Progenitor cell of endocrine pancreas (in vitro differentiated cells): ENCODE measurements at regions not wholly inside any gene's neighbourhood (a gene's known extent, or its start where the extent isn't known, plus 50 kb on each side); places are given as distances from the start of the nearest gene placed in this dataset.

Experiments used
- DNase-seq: peaks from one replicate; pipeline ENCODE4 v3.0.0; 2021; ENCODE audit warnings: low spot score; ENCODE audit not compliant: unreplicated experiment
- H3K27ac Mint-ChIP-seq: 2 replicates; pipeline ENCODE4 v1.8.0; 2021; ENCODE audit warnings: mild to moderate bottlenecking, moderate library complexity, mixed read lengths
- H3K27me3 Mint-ChIP-seq: 2 replicates; pipeline ENCODE4 v1.8.0; 2021; ENCODE audit warnings: mixed read lengths
- H3K36me3 Mint-ChIP-seq: 2 replicates; pipeline ENCODE4 v1.8.0; 2022; ENCODE audit warnings: mixed read lengths; ENCODE audit not compliant: insufficient read depth
- H3K4me1 Mint-ChIP-seq: 2 replicates; pipeline ENCODE4 v1.8.0; 2021; ENCODE audit warnings: low read depth, mixed read lengths
- H3K4me3 Mint-ChIP-seq: 2 replicates; pipeline ENCODE4 v1.8.0; 2021; ENCODE audit warnings: low read depth, mild to moderate bottlenecking, moderate library complexity, mixed read lengths
- H3K9me3 Mint-ChIP-seq: 2 replicates; pipeline ENCODE4 v1.8.0; 2021; ENCODE audit warnings: low read depth, mixed read lengths
- CTCF ChIP-seq: fragments of 200-600 bp; sonication (generic); IDR thresholded peaks from one replicate; pipeline ENCODE4 v1.5.0; 2021; ENCODE audit warnings: antibody characterized with exemption, mild to moderate bottlenecking; ENCODE audit not compliant: unreplicated experiment

DNA sequence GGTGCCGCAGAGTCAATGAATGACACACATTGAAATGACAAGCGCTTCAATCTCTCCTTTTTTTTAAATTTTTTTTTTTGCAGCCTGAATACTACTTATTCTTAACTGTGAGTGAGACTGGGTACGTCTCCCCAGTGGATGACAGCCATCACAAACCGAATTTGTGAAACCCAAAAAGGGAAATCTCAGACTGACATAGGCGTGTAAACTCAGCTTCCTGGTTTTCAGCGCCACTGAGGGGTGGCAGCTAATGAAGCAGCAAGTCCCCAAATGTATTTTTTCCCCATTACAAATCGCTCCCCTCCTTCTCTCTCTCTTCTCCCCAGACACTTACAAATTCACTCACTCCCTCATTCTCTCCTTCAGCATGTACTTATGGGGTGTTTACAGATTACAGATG is 196.0 kb downstream of the MAF start:
- Mint-ChIP-seq H3K4me1 (no peaks in the 10 kb centered on the region), H3K36me3 (no peaks in the 10 kb centered on the region), H3K4me3 (no peak overlapping the region), H3K27me3 (peaks cover 5% of the 10 kb centered on the region), H3K27ac (no peak overlapping the region), H3K9me3 (no peaks in the 10 kb centered on the region)
- DNase-seq, result no peak
- TF ChIP-seq CTCF, result no peak

DNA sequence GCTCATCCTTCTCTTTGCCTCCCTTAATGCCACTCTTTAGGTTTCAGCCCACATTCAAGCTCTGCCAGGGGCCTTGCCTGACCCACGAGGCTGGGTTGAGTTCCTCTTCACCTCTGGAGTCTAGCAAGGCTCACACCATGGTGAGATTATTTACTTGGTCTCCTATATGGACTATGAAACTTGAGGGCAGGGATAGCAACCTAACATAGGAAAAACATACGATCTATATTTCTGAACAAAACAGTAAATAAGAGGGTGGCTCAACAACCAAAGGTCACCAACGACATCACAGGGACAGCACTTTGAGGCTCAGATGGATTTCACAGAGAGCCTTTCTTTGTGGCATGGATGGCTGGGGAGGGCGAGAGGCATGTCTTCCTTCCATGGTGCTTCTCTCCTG is 197.0 kb downstream of the MAF start:
- DNase-seq, result no peak
- H3K36me3 Mint-ChIP-seq, result no peaks in the 10 kb centered on the region
- no peak for TF ChIP-seq CTCF
- no peak overlapping the region for H3K4me3 Mint-ChIP-seq
- H3K9me3 Mint-ChIP-seq, result no peaks in the 10 kb centered on the region
- H3K27ac Mint-ChIP-seq, result no peak overlapping the region
- peaks cover 5% of the 10 kb centered on the region for H3K27me3 Mint-ChIP-seq
- H3K4me1 Mint-ChIP-seq, result no peaks in the 10 kb centered on the region

DNA sequence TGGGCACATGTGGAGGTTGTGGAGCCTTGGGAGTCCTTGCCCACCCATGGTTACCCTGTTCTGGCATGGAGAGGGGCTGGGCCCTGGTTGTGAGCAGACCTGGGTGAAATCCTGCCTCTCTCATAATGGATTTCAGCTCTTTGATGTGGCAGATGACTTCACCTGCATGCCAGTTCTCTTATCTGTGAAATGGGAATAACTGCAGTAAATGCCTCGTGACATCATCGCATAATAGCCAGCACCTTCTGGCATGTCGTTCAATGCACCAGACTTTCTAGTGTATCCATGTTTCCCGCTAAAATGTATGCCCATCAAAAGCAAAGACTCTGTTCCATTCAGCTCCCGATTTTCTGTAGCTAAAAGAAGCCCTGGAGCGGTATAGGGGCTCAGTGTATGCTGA is 197.6 kb downstream of the MAF start:
- TF ChIP-seq CTCF, result no peak
- peaks cover 3% of the 10 kb centered on the region for H3K9me3 Mint-ChIP-seq
- no peaks in the 10 kb centered on the region for H3K4me1 Mint-ChIP-seq
- peaks cover 5% of the 10 kb centered on the region for H3K27me3 Mint-ChIP-seq
- no peak overlapping the region for H3K27ac Mint-ChIP-seq
- no peak for DNase-seq
- no peak overlapping the region for H3K4me3 Mint-ChIP-seq
- no peaks in the 10 kb centered on the region for H3K36me3 Mint-ChIP-seq

GRCh38 chr16:79402356-79402755 is 198.2 kb downstream of the MAF start:
- H3K4me1 Mint-ChIP-seq, result no peaks in the 10 kb centered on the region
- no peak overlapping the region for H3K4me3 Mint-ChIP-seq
- H3K27ac Mint-ChIP-seq, result peak overlapping the region; percentile 43
- H3K9me3 Mint-ChIP-seq, result peaks cover 4% of the 10 kb centered on the region
- no peaks in the 10 kb centered on the region for H3K36me3 Mint-ChIP-seq
- DNase-seq, result no peak
- no peak for TF ChIP-seq CTCF
- H3K27me3 Mint-ChIP-seq, result peaks cover under 1% of the 10 kb centered on the region

DNA sequence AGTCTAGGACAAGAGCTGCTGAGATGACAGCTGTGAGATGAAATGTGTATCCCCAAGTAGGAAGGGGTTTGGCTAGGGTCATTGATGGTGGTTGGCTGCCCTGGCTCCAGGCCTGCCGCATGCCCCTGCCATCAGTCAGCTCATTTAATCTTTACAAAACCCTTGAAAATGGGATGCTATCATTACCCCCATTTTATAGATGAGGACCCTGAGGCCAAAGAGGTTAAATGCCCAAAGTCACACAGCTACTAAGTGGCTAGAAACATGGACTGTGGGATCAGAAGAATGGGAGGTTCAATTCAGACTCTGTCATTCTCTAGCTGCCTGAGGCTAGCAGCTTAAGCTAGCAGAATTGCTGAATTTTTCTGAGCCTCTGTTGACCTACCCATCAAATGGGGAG is 198.8 kb downstream of the MAF start:
- Mint-ChIP-seq H3K27ac (peak overlapping the region; percentile 43), H3K4me3 (no peak overlapping the region), H3K4me1 (no peaks in the 10 kb centered on the region), H3K9me3 (peaks cover 4% of the 10 kb centered on the region), H3K27me3 (no peaks in the 10 kb centered on the region), H3K36me3 (no peaks in the 10 kb centered on the region)
- no peak for DNase-seq
- no peak for TF ChIP-seq CTCF
